ENCODE measurements at regions not wholly inside any gene's neighbourhood (a gene's known extent, or its start where the extent isn't known, plus 50 kb on each side); places are given as distances from the start of the nearest gene placed in this dataset.

DNA sequence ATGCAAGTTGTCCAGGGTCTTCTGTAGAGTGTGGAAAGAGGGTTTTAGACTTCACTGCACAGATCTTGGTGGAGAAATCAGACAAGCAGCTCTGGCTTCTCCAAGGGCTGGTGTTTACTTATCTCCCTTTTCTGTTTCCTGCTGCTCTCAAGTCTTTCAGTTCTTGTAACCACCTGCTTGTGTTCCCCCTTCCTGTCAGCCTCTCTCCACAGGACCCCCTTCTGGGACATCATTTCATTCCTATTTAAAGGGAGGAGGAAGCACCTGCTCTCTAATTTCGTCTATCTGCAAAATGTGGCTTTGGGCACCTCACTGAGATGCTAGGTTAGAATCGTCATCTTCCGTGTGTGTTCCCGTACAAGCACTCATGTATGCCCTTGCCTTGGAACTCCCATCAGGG lies 636.2 kb downstream of the MTRR start:
- Histone ChIP-seq H3K4me1 (ENCODE audit: control insufficient read depth, insufficient read depth, low read length) (no peaks in the 10 kb centered on the region), H3K9ac (ENCODE audit: low read depth, low read length) (no peak overlapping the region), H3K9me3 (ENCODE audit: control insufficient read depth, insufficient read depth, low read length) (no peaks in the 10 kb centered on the region), H3K27ac (ENCODE audit: low read depth, low read length) (no peak overlapping the region), H3K27me3 (ENCODE audit: control insufficient read depth, insufficient read depth, low read length) (no peaks in the 10 kb centered on the region), H3K36me3 (ENCODE audit: control insufficient read depth, insufficient read depth, low read length) (no peaks in the 10 kb centered on the region), H3K4me3 (ENCODE audit: low read depth, low read length) (no peak overlapping the region)

DNA sequence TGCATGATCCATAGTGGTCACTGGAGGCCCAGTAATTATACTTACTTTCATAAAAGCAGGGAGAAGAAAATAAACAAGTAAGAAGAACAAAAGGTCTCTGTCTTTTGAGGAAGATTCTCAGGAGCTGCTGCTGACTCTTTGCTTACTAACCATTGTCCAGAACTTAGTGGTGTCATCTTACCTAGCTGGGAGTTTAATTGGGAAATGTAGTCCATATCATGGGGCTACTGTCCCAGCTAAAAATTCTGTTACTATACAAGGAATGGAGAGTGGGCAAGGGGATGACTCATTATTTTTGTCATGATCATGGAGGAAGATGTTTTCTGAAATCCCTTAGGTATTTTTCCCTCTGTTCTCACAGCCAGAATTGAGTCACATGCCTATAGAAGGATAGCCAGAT lies 639.3 kb downstream of the MTRR start:
- H3K9me3 ChIP-seq (ENCODE audit: control insufficient read depth, insufficient read depth, low read length), result no peaks in the 10 kb centered on the region
- H3K36me3 ChIP-seq (ENCODE audit: control insufficient read depth, insufficient read depth, low read length), result no peaks in the 10 kb centered on the region
- no peaks in the 10 kb centered on the region for H3K4me1 ChIP-seq (ENCODE audit: control insufficient read depth, insufficient read depth, low read length)
- no peaks in the 10 kb centered on the region for H3K27me3 ChIP-seq (ENCODE audit: control insufficient read depth, insufficient read depth, low read length)
- H3K9ac ChIP-seq (ENCODE audit: low read depth, low read length), result no peak overlapping the region
- H3K4me3 ChIP-seq (ENCODE audit: low read depth, low read length), result no peak overlapping the region
- no peak overlapping the region for H3K27ac ChIP-seq (ENCODE audit: low read depth, low read length)

GRCh38 chr5:8516356-8516755 lies 647.4 kb downstream of the MTRR start:
- H3K4me1 ChIP-seq (ENCODE audit: control insufficient read depth, insufficient read depth, low read length), result peaks cover 5% of the 10 kb centered on the region; the same call in 1 of the 2 replicates
- H3K27me3 ChIP-seq (ENCODE audit: control insufficient read depth, insufficient read depth, low read length), result no peaks in the 10 kb centered on the region
- no peaks in the 10 kb centered on the region for H3K36me3 ChIP-seq (ENCODE audit: control insufficient read depth, insufficient read depth, low read length)
- no peak overlapping the region for H3K27ac ChIP-seq (ENCODE audit: low read depth, low read length)
- H3K4me3 ChIP-seq (ENCODE audit: low read depth, low read length), result no peak overlapping the region
- H3K9ac ChIP-seq (ENCODE audit: low read depth, low read length), result no peak overlapping the region
- no peaks in the 10 kb centered on the region for H3K9me3 ChIP-seq (ENCODE audit: control insufficient read depth, insufficient read depth, low read length)

- Histone ChIP-seq H3K36me3 (ENCODE audit: control insufficient read depth, insufficient read depth, low read length) (no peaks in the 10 kb centered on the region), H3K4me1 (ENCODE audit: control insufficient read depth, insufficient read depth, low read length) (peaks cover 15% of the 10 kb centered on the region)
Measured at GRCh38 chr5:8517456-8517855, 648.5 kb downstream of the MTRR start.

DNA sequence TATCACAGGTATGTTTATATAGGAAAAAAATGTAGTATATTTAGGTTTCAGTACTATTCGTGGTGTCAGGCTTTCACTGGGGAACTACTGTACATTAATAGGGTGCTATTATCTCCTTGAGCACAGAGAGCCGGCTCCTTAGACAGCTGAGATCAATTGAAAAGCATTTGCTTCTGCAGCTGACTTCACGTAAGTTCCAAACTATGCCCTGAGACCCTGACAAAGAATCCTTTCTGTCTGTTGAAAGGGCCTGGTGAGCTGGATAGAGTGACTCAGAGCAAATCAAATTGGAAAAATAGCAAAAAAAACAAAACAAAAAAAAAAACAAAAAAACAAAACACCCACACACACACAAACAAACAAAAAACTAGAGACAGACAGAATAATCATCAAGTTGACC lies 652.0 kb downstream of the MTRR start:
- no peaks in the 10 kb centered on the region for H3K27me3 ChIP-seq (ENCODE audit: control insufficient read depth, insufficient read depth, low read length)
- H3K36me3 ChIP-seq (ENCODE audit: control insufficient read depth, insufficient read depth, low read length), result no peaks in the 10 kb centered on the region
- H3K9ac ChIP-seq (ENCODE audit: low read depth, low read length), result no peak overlapping the region
- no peak overlapping the region for H3K27ac ChIP-seq (ENCODE audit: low read depth, low read length)
- H3K4me1 ChIP-seq (ENCODE audit: control insufficient read depth, insufficient read depth, low read length), result peaks cover 16% of the 10 kb centered on the region
- no peak overlapping the region for H3K4me3 ChIP-seq (ENCODE audit: low read depth, low read length)
- H3K9me3 ChIP-seq (ENCODE audit: control insufficient read depth, insufficient read depth, low read length), result no peaks in the 10 kb centered on the region

More at GRCh38 chr5:8517456-8517855, 648.5 kb downstream of the MTRR start:
- Histone ChIP-seq H3K27me3 (ENCODE audit: control insufficient read depth, insufficient read depth, low read length) (no peaks in the 10 kb centered on the region), H3K4me3 (ENCODE audit: low read depth, low read length) (no peak overlapping the region), H3K9ac (ENCODE audit: low read depth, low read length) (no peak overlapping the region), H3K27ac (ENCODE audit: low read depth, low read length) (no peak overlapping the region), H3K9me3 (ENCODE audit: control insufficient read depth, insufficient read depth, low read length) (no peaks in the 10 kb centered on the region)

- Histone ChIP-seq H3K36me3 (ENCODE audit: control insufficient read depth, insufficient read depth, low read length) (no peaks in the 10 kb centered on the region), H3K9ac (ENCODE audit: low read depth, low read length) (no peak overlapping the region), H3K27ac (ENCODE audit: low read depth, low read length) (no peak overlapping the region), H3K4me1 (ENCODE audit: control insufficient read depth, insufficient read depth, low read length) (peaks cover 16% of the 10 kb centered on the region), H3K27me3 (ENCODE audit: control insufficient read depth, insufficient read depth, low read length) (no peaks in the 10 kb centered on the region), H3K9me3 (ENCODE audit: control insufficient read depth, insufficient read depth, low read length) (no peaks in the 10 kb centered on the region), H3K4me3 (ENCODE audit: low read depth, low read length) (no peak overlapping the region)
Measured at GRCh38 chr5:8521991-8522390, 653.0 kb downstream of the MTRR start.

GRCh38 chr5:8522646-8523045 lies 653.7 kb downstream of the MTRR start:
- Histone ChIP-seq H3K36me3 (ENCODE audit: control insufficient read depth, insufficient read depth, low read length) (no peaks in the 10 kb centered on the region), H3K4me3 (ENCODE audit: low read depth, low read length) (no peak overlapping the region), H3K27ac (ENCODE audit: low read depth, low read length) (no peak overlapping the region), H3K27me3 (ENCODE audit: control insufficient read depth, insufficient read depth, low read length) (no peaks in the 10 kb centered on the region), H3K4me1 (ENCODE audit: control insufficient read depth, insufficient read depth, low read length) (peaks cover 16% of the 10 kb centered on the region), H3K9me3 (ENCODE audit: control insufficient read depth, insufficient read depth, low read length) (no peaks in the 10 kb centered on the region), H3K9ac (ENCODE audit: low read depth, low read length) (no peak overlapping the region)

DNA sequence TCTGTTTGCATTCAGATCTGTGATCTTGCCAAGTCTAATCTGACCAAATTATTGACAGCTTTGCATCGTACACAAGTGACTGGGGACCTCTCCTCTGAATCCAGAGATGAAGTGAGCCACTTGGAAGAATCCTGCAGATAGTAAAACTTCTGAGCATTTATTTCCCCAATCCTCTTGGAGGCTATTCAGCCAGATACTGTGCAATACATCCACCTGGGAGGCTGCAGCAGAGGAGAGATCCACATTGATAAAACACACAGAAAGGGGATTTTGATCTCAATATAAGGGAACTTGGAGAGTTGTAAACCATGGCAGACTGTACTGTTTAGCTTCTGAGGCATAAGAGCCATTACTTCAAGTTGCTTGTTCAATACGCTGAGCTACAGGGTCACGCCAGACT lies 654.6 kb downstream of the MTRR start:
- H3K27ac ChIP-seq (ENCODE audit: low read depth, low read length), result no peak overlapping the region
- H3K4me3 ChIP-seq (ENCODE audit: low read depth, low read length), result no peak overlapping the region
- H3K27me3 ChIP-seq (ENCODE audit: control insufficient read depth, insufficient read depth, low read length), result no peaks in the 10 kb centered on the region
- H3K36me3 ChIP-seq (ENCODE audit: control insufficient read depth, insufficient read depth, low read length), result no peaks in the 10 kb centered on the region
- H3K9me3 ChIP-seq (ENCODE audit: control insufficient read depth, insufficient read depth, low read length), result no peaks in the 10 kb centered on the region
- no peak overlapping the region for H3K9ac ChIP-seq (ENCODE audit: low read depth, low read length)
- H3K4me1 ChIP-seq (ENCODE audit: control insufficient read depth, insufficient read depth, low read length), result peaks cover 16% of the 10 kb centered on the region

DNA sequence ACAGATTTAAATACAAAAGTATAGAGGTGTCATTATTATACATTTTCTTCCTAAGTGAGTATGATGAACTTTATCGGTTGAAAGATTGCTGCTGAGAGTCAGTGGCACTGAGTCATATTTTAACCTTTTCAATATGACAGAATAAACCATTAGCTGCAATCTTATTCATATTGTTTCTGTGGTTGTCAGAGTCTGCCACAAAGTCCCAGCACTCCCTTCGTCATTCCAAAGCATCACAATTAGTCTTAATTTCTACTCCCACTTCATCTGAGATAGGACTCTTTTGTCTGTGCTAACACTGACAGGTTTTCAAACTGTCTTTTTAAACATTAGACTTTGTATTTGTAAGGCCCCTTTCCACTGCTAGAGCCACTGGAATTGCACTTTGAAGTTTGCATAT lies 656.9 kb downstream of the MTRR start:
- Histone ChIP-seq H3K9ac (ENCODE audit: low read depth, low read length) (no peak overlapping the region), H3K36me3 (ENCODE audit: control insufficient read depth, insufficient read depth, low read length) (no peaks in the 10 kb centered on the region), H3K4me1 (ENCODE audit: control insufficient read depth, insufficient read depth, low read length) (peaks cover 16% of the 10 kb centered on the region), H3K27ac (ENCODE audit: low read depth, low read length) (no peak overlapping the region), H3K27me3 (ENCODE audit: control insufficient read depth, insufficient read depth, low read length) (no peaks in the 10 kb centered on the region), H3K4me3 (ENCODE audit: low read depth, low read length) (no peak overlapping the region), H3K9me3 (ENCODE audit: control insufficient read depth, insufficient read depth, low read length) (no peaks in the 10 kb centered on the region)

DNA sequence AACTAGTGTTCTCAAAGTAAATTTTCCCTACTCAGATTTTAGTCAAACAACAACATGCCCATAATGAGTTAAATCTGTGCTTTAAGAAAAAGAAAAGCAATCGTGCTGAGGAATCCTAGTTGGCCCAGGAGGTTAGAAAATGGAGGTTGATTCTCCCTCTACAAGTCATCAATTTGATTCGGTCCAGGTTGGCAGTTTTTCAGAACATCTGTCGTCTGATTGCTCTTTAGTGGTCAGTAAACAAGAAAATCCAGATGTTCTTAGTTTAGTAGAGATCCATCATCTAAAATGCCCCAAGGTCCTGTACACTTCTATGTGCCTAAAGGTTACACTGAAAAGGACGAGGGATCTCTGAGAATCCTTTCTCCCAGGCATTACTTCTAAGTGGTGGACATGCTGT lies 659.2 kb downstream of the MTRR start:
- H3K9ac ChIP-seq (ENCODE audit: low read depth, low read length), result no peak overlapping the region
- H3K36me3 ChIP-seq (ENCODE audit: control insufficient read depth, insufficient read depth, low read length), result no peaks in the 10 kb centered on the region
- no peaks in the 10 kb centered on the region for H3K9me3 ChIP-seq (ENCODE audit: control insufficient read depth, insufficient read depth, low read length)
- no peak overlapping the region for H3K4me3 ChIP-seq (ENCODE audit: low read depth, low read length)
- H3K4me1 ChIP-seq (ENCODE audit: control insufficient read depth, insufficient read depth, low read length), result no peaks in the 10 kb centered on the region
- H3K27ac ChIP-seq (ENCODE audit: low read depth, low read length), result no peak overlapping the region
- H3K27me3 ChIP-seq (ENCODE audit: control insufficient read depth, insufficient read depth, low read length), result no peaks in the 10 kb centered on the region

DNA sequence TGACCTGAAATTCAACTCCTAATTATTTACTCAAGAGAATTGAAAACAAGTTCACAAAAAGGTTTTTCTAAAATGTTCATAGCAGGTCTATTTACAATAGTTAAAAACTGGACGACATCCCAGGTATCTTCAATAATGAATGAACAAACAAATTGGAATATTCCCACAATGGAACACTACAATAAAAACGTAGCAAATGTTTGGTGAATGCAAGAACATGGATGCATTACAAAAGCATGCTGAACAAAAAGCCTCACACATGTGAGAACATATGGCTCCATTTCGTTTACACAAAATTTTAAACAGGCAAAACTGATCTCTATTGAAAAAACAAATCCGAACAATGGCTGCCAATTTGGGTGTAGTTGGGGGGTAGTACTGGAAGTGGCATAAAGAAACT lies 669.9 kb downstream of the MTRR start:
- Histone ChIP-seq H3K27me3 (ENCODE audit: control insufficient read depth, insufficient read depth, low read length) (no peaks in the 10 kb centered on the region), H3K4me1 (ENCODE audit: control insufficient read depth, insufficient read depth, low read length) (peaks cover 4% of the 10 kb centered on the region; the same call in 1 of the 2 replicates), H3K27ac (ENCODE audit: low read depth, low read length) (no peak overlapping the region), H3K4me3 (ENCODE audit: low read depth, low read length) (no peak overlapping the region), H3K9me3 (ENCODE audit: control insufficient read depth, insufficient read depth, low read length) (no peaks in the 10 kb centered on the region), H3K36me3 (ENCODE audit: control insufficient read depth, insufficient read depth, low read length) (no peaks in the 10 kb centered on the region), H3K9ac (ENCODE audit: low read depth, low read length) (no peak overlapping the region)

DNA sequence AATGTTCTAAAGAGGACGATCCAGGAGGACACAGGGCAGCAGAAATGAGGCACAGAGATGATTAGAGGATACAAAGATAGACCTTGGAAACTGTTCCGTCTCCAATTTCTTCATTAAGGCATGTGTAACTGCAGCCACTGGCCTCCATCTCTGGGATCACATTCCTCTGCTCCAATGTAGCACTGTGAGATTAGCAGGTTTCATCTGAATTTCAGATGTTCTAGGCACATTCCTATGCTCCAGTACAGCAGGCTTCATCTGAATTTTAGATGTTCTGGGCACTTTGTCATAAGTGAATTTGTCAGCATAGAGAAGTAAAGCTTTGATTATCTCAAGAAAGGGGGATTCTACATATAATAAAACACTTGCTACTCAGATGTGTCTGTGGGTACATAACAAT lies 671.4 kb downstream of the MTRR start:
- H3K27ac ChIP-seq (ENCODE audit: low read depth, low read length), result no peak overlapping the region
- no peak overlapping the region for H3K9ac ChIP-seq (ENCODE audit: low read depth, low read length)
- no peaks in the 10 kb centered on the region for H3K27me3 ChIP-seq (ENCODE audit: control insufficient read depth, insufficient read depth, low read length)
- no peak overlapping the region for H3K4me3 ChIP-seq (ENCODE audit: low read depth, low read length)
- peaks cover 4% of the 10 kb centered on the region; the same call in 1 of the 2 replicates for H3K4me1 ChIP-seq (ENCODE audit: control insufficient read depth, insufficient read depth, low read length)
- no peaks in the 10 kb centered on the region for H3K36me3 ChIP-seq (ENCODE audit: control insufficient read depth, insufficient read depth, low read length)
- no peaks in the 10 kb centered on the region for H3K9me3 ChIP-seq (ENCODE audit: control insufficient read depth, insufficient read depth, low read length)
